ENCODE measurements at regions not wholly inside any gene's neighbourhood (a gene's known extent, or its start where the extent isn't known, plus 50 kb on each side); places are given as distances from the start of the nearest gene placed in this dataset.

- Histone ChIP-seq H3K4me3 (ENCODE audit: low read length in 3 of 3) (no peak overlapping the region), H3K36me3 (ENCODE audit: control insufficient read depth in 3 of 3, insufficient read depth in 3 of 3, low read length in 3 of 3) (no peaks in the 10 kb centered on the region), H3K9me3 (ENCODE audit: control insufficient read depth in 3 of 3, low read length in 3 of 3) (no peaks in the 10 kb centered on the region), H3K27me3 (ENCODE audit: control insufficient read depth in 3 of 3, insufficient read depth in 3 of 3, low read length in 3 of 3) (no peaks in the 10 kb centered on the region), H3K27ac (ENCODE audit: low read depth, low read length) (no peak overlapping the region), H3K4me1 (ENCODE audit: control insufficient read depth in 3 of 3, insufficient read depth in 3 of 3, low read length in 3 of 3) (no peaks in the 10 kb centered on the region), H3K9ac (ENCODE audit: low read depth in 1 of 3, low read length in 3 of 3) (no peak overlapping the region)
These were observed 103.8 kb upstream of the WWC1 start for GRCh38 chr5:168187614-168188013.

- H3K27ac ChIP-seq (ENCODE audit: low read depth, low read length): no peak overlapping the region
- no peaks in the 10 kb centered on the region for H3K4me1 ChIP-seq (ENCODE audit: control insufficient read depth in 3 of 3, insufficient read depth in 3 of 3, low read length in 3 of 3)
- no peaks in the 10 kb centered on the region for H3K9me3 ChIP-seq (ENCODE audit: control insufficient read depth in 3 of 3, low read length in 3 of 3)
- no peak overlapping the region for H3K4me3 ChIP-seq (ENCODE audit: low read length in 3 of 3)
- H3K36me3 ChIP-seq (ENCODE audit: control insufficient read depth in 3 of 3, insufficient read depth in 3 of 3, low read length in 3 of 3): no peaks in the 10 kb centered on the region
- no peak overlapping the region for H3K9ac ChIP-seq (ENCODE audit: low read depth in 1 of 3, low read length in 3 of 3)
- no peaks in the 10 kb centered on the region for H3K27me3 ChIP-seq (ENCODE audit: control insufficient read depth in 3 of 3, insufficient read depth in 3 of 3, low read length in 3 of 3)
These were observed 103.3 kb upstream of the WWC1 start for GRCh38 chr5:168188182-168188581.

- Histone ChIP-seq H3K27me3 (ENCODE audit: control insufficient read depth in 3 of 3, insufficient read depth in 3 of 3, low read length in 3 of 3) (peaks cover 0 to 8% (median 4%) of the 10 kb centered on the region in 3 donors), H3K4me1 (ENCODE audit: control insufficient read depth in 3 of 3, insufficient read depth in 3 of 3, low read length in 3 of 3) (no peaks in the 10 kb centered on the region), H3K27ac (ENCODE audit: low read depth, low read length) (no peak overlapping the region), H3K9ac (ENCODE audit: low read depth in 1 of 3, low read length in 3 of 3) (no peak overlapping the region), H3K9me3 (ENCODE audit: control insufficient read depth in 3 of 3, low read length in 3 of 3) (no peaks in the 10 kb centered on the region), H3K36me3 (ENCODE audit: control insufficient read depth in 3 of 3, insufficient read depth in 3 of 3, low read length in 3 of 3) (no peaks in the 10 kb centered on the region), H3K4me3 (ENCODE audit: low read length in 3 of 3) (no peak overlapping the region)
These were observed 99.3 kb upstream of the WWC1 start for GRCh38 chr5:168192120-168192519.

GRCh38 chr5:168193493-168194250 is 97.8 kb upstream of the WWC1 start:
- H3K36me3 ChIP-seq (ENCODE audit: control insufficient read depth in 3 of 3, insufficient read depth in 3 of 3, low read length in 3 of 3): no peaks in the 10 kb centered on the region
- H3K27ac ChIP-seq (ENCODE audit: low read depth, low read length): no peak overlapping the region
- H3K9ac ChIP-seq (ENCODE audit: low read depth in 1 of 3, low read length in 3 of 3): no peak overlapping the region
- H3K4me1 ChIP-seq (ENCODE audit: control insufficient read depth in 3 of 3, insufficient read depth in 3 of 3, low read length in 3 of 3): no peaks in the 10 kb centered on the region
- H3K4me3 ChIP-seq (ENCODE audit: low read length in 3 of 3): no peak overlapping the region
- H3K9me3 ChIP-seq (ENCODE audit: control insufficient read depth in 3 of 3, low read length in 3 of 3): no peaks in the 10 kb centered on the region
- H3K27me3 ChIP-seq (ENCODE audit: control insufficient read depth in 3 of 3, insufficient read depth in 3 of 3, low read length in 3 of 3): peaks cover 0 to 8% (median 4%) of the 10 kb centered on the region in 3 donors

- Histone ChIP-seq H3K9me3 (ENCODE audit: control insufficient read depth in 3 of 3, low read length in 3 of 3) (no peaks in the 10 kb centered on the region), H3K27me3 (ENCODE audit: control insufficient read depth in 3 of 3, insufficient read depth in 3 of 3, low read length in 3 of 3) (peaks cover 0 to 10% (median 4%) of the 10 kb centered on the region in 3 donors), H3K4me3 (ENCODE audit: low read length in 3 of 3) (no peak overlapping the region), H3K36me3 (ENCODE audit: control insufficient read depth in 3 of 3, insufficient read depth in 3 of 3, low read length in 3 of 3) (no peaks in the 10 kb centered on the region), H3K27ac (ENCODE audit: low read depth, low read length) (no peak overlapping the region), H3K9ac (ENCODE audit: low read depth in 1 of 3, low read length in 3 of 3) (no peak overlapping the region), H3K4me1 (ENCODE audit: control insufficient read depth in 3 of 3, insufficient read depth in 3 of 3, low read length in 3 of 3) (no peaks in the 10 kb centered on the region)
These were observed 96.3 kb upstream of the WWC1 start for GRCh38 chr5:168195110-168195509.

- H3K36me3 ChIP-seq (ENCODE audit: control insufficient read depth in 3 of 3, insufficient read depth in 3 of 3, low read length in 3 of 3): no peaks in the 10 kb centered on the region
These were observed 93.1 kb upstream of the WWC1 start for GRCh38 chr5:168198359-168198758.

GRCh38 chr5:168202996-168203395 is 88.4 kb upstream of the WWC1 start:
- Histone ChIP-seq H3K27ac (ENCODE audit: low read depth, low read length) (no peak overlapping the region), H3K9ac (ENCODE audit: low read depth in 1 of 3, low read length in 3 of 3) (no peak overlapping the region), H3K36me3 (ENCODE audit: control insufficient read depth in 3 of 3, insufficient read depth in 3 of 3, low read length in 3 of 3) (no peaks in the 10 kb centered on the region), H3K4me3 (ENCODE audit: low read length in 3 of 3) (no peak overlapping the region), H3K27me3 (ENCODE audit: control insufficient read depth in 3 of 3, insufficient read depth in 3 of 3, low read length in 3 of 3) (peaks cover 0 to 2% (median 0%) of the 10 kb centered on the region in 3 donors), H3K4me1 (ENCODE audit: control insufficient read depth in 3 of 3, insufficient read depth in 3 of 3, low read length in 3 of 3) (no peaks in the 10 kb centered on the region), H3K9me3 (ENCODE audit: control insufficient read depth in 3 of 3, low read length in 3 of 3) (no peaks in the 10 kb centered on the region)

More at GRCh38 chr5:168198359-168198758, 93.1 kb upstream of the WWC1 start:
- no peak overlapping the region for H3K4me3 ChIP-seq (ENCODE audit: low read length in 3 of 3)
- H3K4me1 ChIP-seq (ENCODE audit: control insufficient read depth in 3 of 3, insufficient read depth in 3 of 3, low read length in 3 of 3): no peaks in the 10 kb centered on the region
- H3K27me3 ChIP-seq (ENCODE audit: control insufficient read depth in 3 of 3, insufficient read depth in 3 of 3, low read length in 3 of 3): peaks cover 0 to 10% (median 4%) of the 10 kb centered on the region in 3 donors
- no peaks in the 10 kb centered on the region for H3K9me3 ChIP-seq (ENCODE audit: control insufficient read depth in 3 of 3, low read length in 3 of 3)
- H3K9ac ChIP-seq (ENCODE audit: low read depth in 1 of 3, low read length in 3 of 3): no peak overlapping the region
- H3K27ac ChIP-seq (ENCODE audit: low read depth, low read length): no peak overlapping the region

GRCh38 chr5:168204165-168204564 is 87.3 kb upstream of the WWC1 start:
- Histone ChIP-seq H3K4me3 (ENCODE audit: low read length in 3 of 3) (no peak overlapping the region), H3K36me3 (ENCODE audit: control insufficient read depth in 3 of 3, insufficient read depth in 3 of 3, low read length in 3 of 3) (no peaks in the 10 kb centered on the region)

GRCh38 chr5:168207450-168208029 is 83.9 kb upstream of the WWC1 start:
- no peaks in the 10 kb centered on the region for H3K4me1 ChIP-seq (ENCODE audit: control insufficient read depth in 3 of 3, insufficient read depth in 3 of 3, low read length in 3 of 3)
- H3K27me3 ChIP-seq (ENCODE audit: control insufficient read depth in 3 of 3, insufficient read depth in 3 of 3, low read length in 3 of 3): no peaks in the 10 kb centered on the region
- H3K9ac ChIP-seq (ENCODE audit: low read depth in 1 of 3, low read length in 3 of 3): no peak overlapping the region
- no peak overlapping the region for H3K27ac ChIP-seq (ENCODE audit: low read depth, low read length)
- no peaks in the 10 kb centered on the region for H3K36me3 ChIP-seq (ENCODE audit: control insufficient read depth in 3 of 3, insufficient read depth in 3 of 3, low read length in 3 of 3)
- no peak overlapping the region for H3K4me3 ChIP-seq (ENCODE audit: low read length in 3 of 3)
- no peaks in the 10 kb centered on the region for H3K9me3 ChIP-seq (ENCODE audit: control insufficient read depth in 3 of 3, low read length in 3 of 3)

More at GRCh38 chr5:168204165-168204564, 87.3 kb upstream of the WWC1 start:
- H3K4me1 ChIP-seq (ENCODE audit: control insufficient read depth in 3 of 3, insufficient read depth in 3 of 3, low read length in 3 of 3): no peaks in the 10 kb centered on the region
- no peak overlapping the region for H3K27ac ChIP-seq (ENCODE audit: low read depth, low read length)
- H3K9ac ChIP-seq (ENCODE audit: low read depth in 1 of 3, low read length in 3 of 3): no peak overlapping the region
- H3K27me3 ChIP-seq (ENCODE audit: control insufficient read depth in 3 of 3, insufficient read depth in 3 of 3, low read length in 3 of 3): no peaks in the 10 kb centered on the region
- H3K9me3 ChIP-seq (ENCODE audit: control insufficient read depth in 3 of 3, low read length in 3 of 3): no peaks in the 10 kb centered on the region

GRCh38 chr5:168209244-168209995 is 82.0 kb upstream of the WWC1 start:
- no peak overlapping the region for H3K4me3 ChIP-seq (ENCODE audit: low read length in 3 of 3)
- no peak overlapping the region for H3K27ac ChIP-seq (ENCODE audit: low read depth, low read length)
- no peaks in the 10 kb centered on the region for H3K27me3 ChIP-seq (ENCODE audit: control insufficient read depth in 3 of 3, insufficient read depth in 3 of 3, low read length in 3 of 3)
- H3K4me1 ChIP-seq (ENCODE audit: control insufficient read depth in 3 of 3, insufficient read depth in 3 of 3, low read length in 3 of 3): no peaks in the 10 kb centered on the region
- no peaks in the 10 kb centered on the region for H3K36me3 ChIP-seq (ENCODE audit: control insufficient read depth in 3 of 3, insufficient read depth in 3 of 3, low read length in 3 of 3)
- H3K9ac ChIP-seq (ENCODE audit: low read depth in 1 of 3, low read length in 3 of 3): no peak overlapping the region
- H3K9me3 ChIP-seq (ENCODE audit: control insufficient read depth in 3 of 3, low read length in 3 of 3): no peaks in the 10 kb centered on the region

All from skeletal muscle tissue (tissue), 3 donors.